ENCODE measurements at regions not wholly inside any gene's neighbourhood (a gene's known extent, or its start where the extent isn't known, plus 50 kb on each side); places are given as distances from the start of the nearest gene placed in this dataset.

DNA sequence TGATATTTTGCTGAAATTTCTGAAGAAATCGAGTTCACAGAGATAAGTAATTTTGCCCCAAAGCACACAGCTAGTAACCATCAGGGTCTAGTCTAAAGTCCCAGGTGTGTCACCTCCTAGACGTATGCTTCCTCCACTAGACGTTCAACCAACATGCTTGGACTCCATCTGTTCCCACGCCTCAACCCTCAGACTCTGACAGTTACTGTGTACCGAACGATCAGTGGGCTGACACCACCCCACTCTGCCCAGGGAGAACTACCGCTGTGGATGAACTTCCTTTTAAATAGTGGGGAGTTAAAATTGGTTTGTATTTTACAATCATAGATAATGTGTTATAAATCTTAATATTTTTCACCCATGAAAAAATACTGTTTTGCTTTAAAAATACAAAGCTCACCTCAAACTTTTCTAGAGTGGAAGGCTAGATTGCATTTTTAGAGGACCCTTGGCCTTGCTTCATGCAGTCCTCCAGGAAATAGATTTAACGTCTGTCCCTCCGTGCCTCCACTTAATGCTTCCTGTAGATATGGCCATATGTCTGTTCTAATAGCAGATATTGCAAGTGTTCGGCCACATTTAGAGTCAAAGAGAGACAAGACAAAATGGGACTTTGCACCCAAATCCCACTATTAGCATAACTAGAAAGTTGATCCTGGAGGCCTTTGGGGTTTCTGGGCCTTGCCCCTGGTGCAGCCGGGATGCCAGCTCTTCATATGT is 91.4 kb upstream of the ZPBP start:
- ATAC-seq (ENCODE audit: low read depth), result no peak
- H3K4me1 Mint-ChIP-seq, result peaks cover 13% of the 10 kb centered on the region

DNA sequence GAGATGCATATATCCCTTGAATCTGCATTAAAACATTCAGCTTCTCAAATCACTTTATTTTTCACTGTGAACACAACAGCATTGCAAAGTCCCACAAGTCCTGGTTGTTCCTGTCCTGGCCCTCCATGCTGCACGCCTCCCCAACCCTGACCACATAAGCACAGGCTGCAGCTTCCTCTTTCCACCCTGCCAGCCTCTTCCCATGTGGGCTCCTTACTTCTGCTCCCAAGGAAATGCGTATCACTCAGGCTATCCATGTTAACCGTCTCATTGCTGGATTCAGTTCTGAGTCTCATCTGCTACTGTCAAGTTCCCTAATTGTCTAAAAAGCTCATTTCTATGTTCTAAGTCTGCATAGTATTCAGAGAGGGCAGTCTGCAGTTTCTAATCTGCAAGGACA is 89.7 kb upstream of the ZPBP start:
- intact Hi-C loops (cut with micrococcal nuclease), result no loop called here
- Mint-ChIP-seq H3K27ac (no peak overlapping the region), H3K9me3 (no peaks in the 10 kb centered on the region), H3K36me3 (ENCODE audit: low read depth) (no peaks in the 10 kb centered on the region), H3K27me3 (no peaks in the 10 kb centered on the region), H3K4me3 (no peak overlapping the region), H3K4me1 (peaks cover 6% of the 10 kb centered on the region)
- ChIA-PET POLR2A (no interaction called here), CTCF (interaction anchor here (0.9 kb wide), 1 partner anchor 26 kb away, joined by 4 read pairs; no protein-coding TSS in a partner anchor)
- DNase-seq (no peak), ATAC-seq (ENCODE audit: low read depth) (no peak)
- TF ChIP-seq, protein P1, sequence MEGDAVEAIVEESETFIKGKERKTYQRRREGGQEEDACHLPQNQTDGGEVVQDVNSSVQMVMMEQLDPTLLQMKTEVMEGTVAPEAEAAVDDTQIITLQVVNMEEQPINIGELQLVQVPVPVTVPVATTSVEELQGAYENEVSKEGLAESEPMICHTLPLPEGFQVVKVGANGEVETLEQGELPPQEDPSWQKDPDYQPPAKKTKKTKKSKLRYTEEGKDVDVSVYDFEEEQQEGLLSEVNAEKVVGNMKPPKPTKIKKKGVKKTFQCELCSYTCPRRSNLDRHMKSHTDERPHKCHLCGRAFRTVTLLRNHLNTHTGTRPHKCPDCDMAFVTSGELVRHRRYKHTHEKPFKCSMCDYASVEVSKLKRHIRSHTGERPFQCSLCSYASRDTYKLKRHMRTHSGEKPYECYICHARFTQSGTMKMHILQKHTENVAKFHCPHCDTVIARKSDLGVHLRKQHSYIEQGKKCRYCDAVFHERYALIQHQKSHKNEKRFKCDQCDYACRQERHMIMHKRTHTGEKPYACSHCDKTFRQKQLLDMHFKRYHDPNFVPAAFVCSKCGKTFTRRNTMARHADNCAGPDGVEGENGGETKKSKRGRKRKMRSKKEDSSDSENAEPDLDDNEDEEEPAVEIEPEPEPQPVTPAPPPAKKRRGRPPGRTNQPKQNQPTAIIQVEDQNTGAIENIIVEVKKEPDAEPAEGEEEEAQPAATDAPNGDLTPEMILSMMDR (IDR thresholded peaks at IDR 0.05), result no peak

More for the DNA sequence above, 91.4 kb upstream of the ZPBP start:
- no peaks in the 10 kb centered on the region for H3K36me3 Mint-ChIP-seq (ENCODE audit: low read depth)
- H3K4me3 Mint-ChIP-seq, result no peak overlapping the region
- H3K27me3 Mint-ChIP-seq, result no peaks in the 10 kb centered on the region
- intact Hi-C loops (cut with micrococcal nuclease), result loop anchor here (2.0 kb wide), 1 partner anchor 16 kb away; no protein-coding TSS in a partner anchor
- ChIA-PET POLR2A (no interaction called here), CTCF (no interaction called here)
- TF ChIP-seq, protein P1 (IDR thresholded peaks at IDR 0.05), result no peak
- H3K27ac Mint-ChIP-seq, result no peak overlapping the region
- DNase-seq, result no peak
- H3K9me3 Mint-ChIP-seq, result peaks cover 9% of the 10 kb centered on the region

DNA sequence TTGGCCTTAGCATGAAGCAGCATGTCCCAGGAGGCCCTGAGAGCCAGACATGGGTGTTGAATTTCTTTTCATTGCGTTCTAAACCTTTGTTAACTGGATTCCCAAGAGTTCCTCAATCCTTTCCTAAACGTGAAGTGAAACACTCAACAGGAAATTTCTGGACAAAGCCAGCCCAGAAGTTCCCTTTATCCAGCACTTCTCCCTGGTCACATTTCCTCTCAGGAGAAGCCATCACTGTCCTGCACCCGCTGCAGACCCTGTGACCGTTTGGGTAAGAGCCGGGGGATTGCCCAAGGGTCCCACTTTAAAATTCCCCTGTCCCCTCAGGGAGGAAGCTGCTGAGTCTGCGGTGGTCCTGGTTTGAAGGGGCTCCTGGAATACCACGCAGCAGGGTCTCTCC is 88.0 kb upstream of the ZPBP start:
- no peak for ATAC-seq (ENCODE audit: low read depth)
- TF ChIP-seq, protein P1 (IDR thresholded peaks at IDR 0.05), result no peak
- Mint-ChIP-seq H3K36me3 (ENCODE audit: low read depth) (no peaks in the 10 kb centered on the region), H3K27ac (no peak overlapping the region), H3K4me3 (no peak overlapping the region), H3K27me3 (no peaks in the 10 kb centered on the region), H3K9me3 (no peaks in the 10 kb centered on the region), H3K4me1 (peaks cover 6% of the 10 kb centered on the region)
- ChIA-PET CTCF (no interaction called here), POLR2A (no interaction called here)
- no peak for DNase-seq
- intact Hi-C loops (cut with micrococcal nuclease), result no loop called here

DNA sequence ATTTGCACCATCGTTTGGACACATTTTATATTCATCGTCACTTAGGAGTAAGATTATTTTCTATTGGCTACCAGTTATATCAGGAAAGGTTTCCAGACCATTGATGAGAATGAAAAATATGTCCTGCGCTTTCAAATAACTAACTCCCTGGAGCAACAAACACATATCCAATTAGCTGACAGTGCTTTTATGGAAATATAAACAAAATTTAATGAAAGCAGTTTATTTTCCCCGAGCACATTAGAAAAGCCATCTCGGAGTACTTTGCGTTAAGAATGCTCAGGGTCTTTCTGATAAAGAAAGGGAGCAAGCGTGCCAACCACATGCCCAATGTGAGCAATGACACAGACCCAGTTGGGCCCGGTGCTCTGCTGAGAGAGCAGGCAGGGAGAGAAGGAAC is 85.1 kb upstream of the ZPBP start:
- H3K4me3 Mint-ChIP-seq, result no peak overlapping the region
- CTCF ChIA-PET, result no interaction called here
- intact Hi-C loops (cut with micrococcal nuclease), result no loop called here

GRCh38 chr7:50174948-50175347 is 81.9 kb upstream of the ZPBP start:
- no peak overlapping the region for H3K4me3 Mint-ChIP-seq
- no peak overlapping the region for H3K27ac Mint-ChIP-seq
- H3K36me3 Mint-ChIP-seq (ENCODE audit: low read depth), result no peaks in the 10 kb centered on the region
- intact Hi-C loops (cut with micrococcal nuclease), result no loop called here
- ATAC-seq (ENCODE audit: low read depth) (no peak), DNase-seq (no peak)
- CTCF ChIA-PET, result no interaction called here
- no peaks in the 10 kb centered on the region for H3K4me1 Mint-ChIP-seq
- H3K9me3 Mint-ChIP-seq, result no peaks in the 10 kb centered on the region
- H3K27me3 Mint-ChIP-seq, result no peaks in the 10 kb centered on the region
- TF ChIP-seq, protein P1 (IDR thresholded peaks at IDR 0.05), result no peak
- POLR2A ChIA-PET, result no interaction called here

More for the DNA sequence above, 85.1 kb upstream of the ZPBP start:
- H3K4me1 Mint-ChIP-seq, result no peaks in the 10 kb centered on the region
- H3K27me3 Mint-ChIP-seq, result no peaks in the 10 kb centered on the region
- DNase-seq (no peak), ATAC-seq (ENCODE audit: low read depth) (no peak)
- POLR2A ChIA-PET, result no interaction called here
- H3K27ac Mint-ChIP-seq, result no peak overlapping the region
- H3K9me3 Mint-ChIP-seq, result no peaks in the 10 kb centered on the region
- H3K36me3 Mint-ChIP-seq (ENCODE audit: low read depth), result no peaks in the 10 kb centered on the region
- TF ChIP-seq, protein P1 (IDR thresholded peaks at IDR 0.05), result no peak
